ENCODE measurements at regions not wholly inside any gene's neighbourhood (a gene's known extent, or its start where the extent isn't known, plus 50 kb on each side); places are given as distances from the start of the nearest gene placed in this dataset.

DNA sequence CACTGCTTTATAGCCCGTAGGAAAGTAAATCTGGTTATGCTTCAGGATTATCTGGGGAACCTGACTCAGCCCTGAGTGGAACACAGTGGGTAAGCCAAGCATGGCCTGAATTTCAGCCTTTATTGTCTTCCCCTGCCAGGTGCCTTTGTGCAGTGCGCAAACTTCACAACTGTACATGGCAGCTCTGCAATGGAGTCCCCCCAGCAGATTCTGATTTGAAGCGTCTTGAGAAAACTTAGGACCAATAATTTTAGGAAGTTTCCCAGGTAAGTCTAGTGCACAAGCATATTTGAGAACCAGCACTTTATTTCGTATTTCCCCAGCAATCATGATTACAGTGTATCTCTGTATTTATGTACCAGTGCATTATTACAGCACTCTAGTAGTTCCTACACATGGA, 112.1 kb upstream of the ARL4C start:
- Histone ChIP-seq H2AFZ (ENCODE audit: low read depth, low read length) (no peak overlapping the region), H4K20me1 (ENCODE audit: insufficient read depth, low read length) (no peaks in the 10 kb centered on the region), H3K4me3 (ENCODE audit: low read depth in 1 of 2, low read length in 2 of 2) (no peak overlapping the region), H3K27ac (ENCODE audit: low read length) (no peak overlapping the region), H3K9me3 (ENCODE audit: insufficient read depth, low read length, severe bottlenecking) (no peaks in the 10 kb centered on the region), H3K27me3 (ENCODE audit: insufficient read depth, low read length, poor library complexity) (peaks cover 3% of the 10 kb centered on the region), H3K9ac (ENCODE audit: low read depth, low read length) (no peak overlapping the region), H3K36me3 (ENCODE audit: insufficient read depth, low read length) (no peaks in the 10 kb centered on the region), H3K79me2 (ENCODE audit: insufficient read depth, low read length) (no peaks in the 10 kb centered on the region), H3K4me1 (ENCODE audit: insufficient read depth, low read length) (no peaks in the 10 kb centered on the region), H3K4me2 (ENCODE audit: insufficient read depth, low read length) (no peak overlapping the region)
- ATAC-seq (ENCODE audit: insufficient read depth, low read depth) (no peak), DNase-seq (no peak)
- TF ChIP-seq EZH2 (IDR thresholded peaks at IDR 0.05; ENCODE audit: borderline replicate concordance, low read depth, low read length, severe bottlenecking) = no peak
- TF ChIP-seq, protein P1, sequence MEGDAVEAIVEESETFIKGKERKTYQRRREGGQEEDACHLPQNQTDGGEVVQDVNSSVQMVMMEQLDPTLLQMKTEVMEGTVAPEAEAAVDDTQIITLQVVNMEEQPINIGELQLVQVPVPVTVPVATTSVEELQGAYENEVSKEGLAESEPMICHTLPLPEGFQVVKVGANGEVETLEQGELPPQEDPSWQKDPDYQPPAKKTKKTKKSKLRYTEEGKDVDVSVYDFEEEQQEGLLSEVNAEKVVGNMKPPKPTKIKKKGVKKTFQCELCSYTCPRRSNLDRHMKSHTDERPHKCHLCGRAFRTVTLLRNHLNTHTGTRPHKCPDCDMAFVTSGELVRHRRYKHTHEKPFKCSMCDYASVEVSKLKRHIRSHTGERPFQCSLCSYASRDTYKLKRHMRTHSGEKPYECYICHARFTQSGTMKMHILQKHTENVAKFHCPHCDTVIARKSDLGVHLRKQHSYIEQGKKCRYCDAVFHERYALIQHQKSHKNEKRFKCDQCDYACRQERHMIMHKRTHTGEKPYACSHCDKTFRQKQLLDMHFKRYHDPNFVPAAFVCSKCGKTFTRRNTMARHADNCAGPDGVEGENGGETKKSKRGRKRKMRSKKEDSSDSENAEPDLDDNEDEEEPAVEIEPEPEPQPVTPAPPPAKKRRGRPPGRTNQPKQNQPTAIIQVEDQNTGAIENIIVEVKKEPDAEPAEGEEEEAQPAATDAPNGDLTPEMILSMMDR (IDR thresholded peaks at IDR 0.05; ENCODE audit: borderline replicate concordance, extremely low read depth, low read length, poor library complexity, severe bottlenecking) = no peak

DNA sequence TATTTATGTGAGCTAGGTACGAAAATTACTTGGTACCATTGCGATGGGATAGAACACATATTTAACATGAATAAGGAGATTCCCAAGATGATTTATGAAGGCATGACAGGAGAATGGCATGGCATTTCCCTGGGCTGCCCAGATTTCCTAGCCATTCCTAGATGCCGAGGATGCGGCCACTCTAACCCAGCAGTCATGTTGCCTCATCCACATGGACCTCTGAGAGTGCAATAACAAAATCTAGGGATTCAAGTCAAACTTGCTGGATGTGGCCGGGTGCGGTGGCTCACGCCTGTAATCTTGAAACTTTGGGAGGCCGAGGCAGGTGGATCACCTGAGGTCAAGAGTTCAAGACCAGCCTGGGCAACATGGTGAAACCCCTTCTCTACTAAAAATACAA, 110.8 kb upstream of the ARL4C start:
- H3K4me3 ChIP-seq (ENCODE audit: low read depth in 1 of 2, low read length in 2 of 2) = no peak overlapping the region
- TF ChIP-seq EZH2 (IDR thresholded peaks at IDR 0.05; ENCODE audit: borderline replicate concordance, low read depth, low read length, severe bottlenecking) = no peak
- H3K4me1 ChIP-seq (ENCODE audit: insufficient read depth, low read length) = no peaks in the 10 kb centered on the region
- H3K79me2 ChIP-seq (ENCODE audit: insufficient read depth, low read length) = no peaks in the 10 kb centered on the region
- no peaks in the 10 kb centered on the region for H3K36me3 ChIP-seq (ENCODE audit: insufficient read depth, low read length)
- DNase-seq = no peak
- H3K9me3 ChIP-seq (ENCODE audit: insufficient read depth, low read length, severe bottlenecking) = no peaks in the 10 kb centered on the region
- no peaks in the 10 kb centered on the region for H4K20me1 ChIP-seq (ENCODE audit: insufficient read depth, low read length)
- no peak overlapping the region for H3K4me2 ChIP-seq (ENCODE audit: insufficient read depth, low read length)
- H2AFZ ChIP-seq (ENCODE audit: low read depth, low read length) = no peak overlapping the region
- H3K27ac ChIP-seq (ENCODE audit: low read length) = no peak overlapping the region
- ATAC-seq (ENCODE audit: insufficient read depth, low read depth) = no peak
- H3K9ac ChIP-seq (ENCODE audit: low read depth, low read length) = no peak overlapping the region
- H3K27me3 ChIP-seq (ENCODE audit: insufficient read depth, low read length, poor library complexity) = peaks cover 3% of the 10 kb centered on the region

DNA sequence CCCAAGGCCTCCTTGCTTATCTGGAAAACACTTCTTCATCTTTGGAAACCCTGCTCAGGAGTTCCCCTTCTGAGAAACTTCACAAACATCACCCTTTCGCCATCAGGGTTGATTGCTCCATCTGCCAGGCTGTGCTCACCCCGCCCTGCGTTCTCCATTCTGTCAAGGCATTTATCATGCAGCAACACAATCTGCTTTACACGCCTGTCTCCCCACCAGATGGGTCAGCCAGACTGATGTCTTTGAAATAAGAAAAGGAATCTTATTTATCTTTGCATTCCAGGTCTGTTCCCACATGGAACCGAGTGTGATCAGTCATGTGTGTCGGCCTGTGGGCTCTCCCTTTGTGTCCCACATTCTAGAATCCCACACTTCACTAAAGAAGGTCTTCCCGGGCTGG, 110.0 kb upstream of the ARL4C start:
- no peak overlapping the region for H2AFZ ChIP-seq (ENCODE audit: low read depth, low read length)
- no peak for DNase-seq
- H3K4me2 ChIP-seq (ENCODE audit: insufficient read depth, low read length) = no peak overlapping the region
- no peak overlapping the region for H3K27ac ChIP-seq (ENCODE audit: low read length)
- TF ChIP-seq, protein P1 (IDR thresholded peaks at IDR 0.05; ENCODE audit: borderline replicate concordance, extremely low read depth, low read length, poor library complexity, severe bottlenecking) = no peak
- no peak for TF ChIP-seq EZH2 (IDR thresholded peaks at IDR 0.05; ENCODE audit: borderline replicate concordance, low read depth, low read length, severe bottlenecking)
- H3K4me3 ChIP-seq (ENCODE audit: low read depth in 1 of 2, low read length in 2 of 2) = no peak overlapping the region
- no peaks in the 10 kb centered on the region for H3K9me3 ChIP-seq (ENCODE audit: insufficient read depth, low read length, severe bottlenecking)
- ATAC-seq (ENCODE audit: insufficient read depth, low read depth) = no peak
- no peaks in the 10 kb centered on the region for H3K4me1 ChIP-seq (ENCODE audit: insufficient read depth, low read length)
- H3K9ac ChIP-seq (ENCODE audit: low read depth, low read length) = no peak overlapping the region
- H4K20me1 ChIP-seq (ENCODE audit: insufficient read depth, low read length) = no peaks in the 10 kb centered on the region
- peaks cover 3% of the 10 kb centered on the region for H3K27me3 ChIP-seq (ENCODE audit: insufficient read depth, low read length, poor library complexity)
- H3K79me2 ChIP-seq (ENCODE audit: insufficient read depth, low read length) = no peaks in the 10 kb centered on the region
- H3K36me3 ChIP-seq (ENCODE audit: insufficient read depth, low read length) = no peaks in the 10 kb centered on the region

DNA sequence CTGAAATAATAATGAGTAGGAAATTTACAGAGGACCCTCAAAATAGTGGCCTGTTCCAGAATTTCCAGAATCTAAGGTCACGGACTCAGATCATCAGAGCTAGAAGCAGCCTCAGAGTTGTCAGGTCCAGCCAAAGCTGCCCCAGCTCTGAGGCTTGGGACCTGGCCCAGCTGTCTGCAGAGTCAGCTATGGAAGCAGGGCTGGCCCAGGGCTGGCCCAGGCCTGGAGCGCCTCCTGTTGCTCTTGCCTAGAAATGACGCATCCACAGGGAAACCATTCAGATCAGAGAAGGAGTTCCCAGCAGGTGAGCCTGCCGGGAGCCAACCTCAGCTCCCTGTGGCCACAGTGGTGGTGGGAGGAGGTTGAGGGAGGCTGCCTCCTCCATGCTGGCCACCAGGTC, 106.7 kb upstream of the ARL4C start:
- Histone ChIP-seq H3K79me2 (ENCODE audit: insufficient read depth, low read length) (no peaks in the 10 kb centered on the region), H3K4me3 (ENCODE audit: low read depth in 1 of 2, low read length in 2 of 2) (no peak overlapping the region), H3K27ac (ENCODE audit: low read length) (no peak overlapping the region), H3K27me3 (ENCODE audit: insufficient read depth, low read length, poor library complexity) (no peaks in the 10 kb centered on the region), H3K4me2 (ENCODE audit: insufficient read depth, low read length) (no peak overlapping the region), H4K20me1 (ENCODE audit: insufficient read depth, low read length) (no peaks in the 10 kb centered on the region), H3K9ac (ENCODE audit: low read depth, low read length) (no peak overlapping the region), H3K9me3 (ENCODE audit: insufficient read depth, low read length, severe bottlenecking) (no peaks in the 10 kb centered on the region), H3K4me1 (ENCODE audit: insufficient read depth, low read length) (no peaks in the 10 kb centered on the region), H3K36me3 (ENCODE audit: insufficient read depth, low read length) (no peaks in the 10 kb centered on the region), H2AFZ (ENCODE audit: low read depth, low read length) (no peak overlapping the region)
- ATAC-seq (ENCODE audit: insufficient read depth, low read depth) (no peak), DNase-seq (no peak)
- TF ChIP-seq, protein P1 (IDR thresholded peaks at IDR 0.05; ENCODE audit: borderline replicate concordance, extremely low read depth, low read length, poor library complexity, severe bottlenecking) = peak; percentile 32
- TF ChIP-seq EZH2 (IDR thresholded peaks at IDR 0.05; ENCODE audit: borderline replicate concordance, low read depth, low read length, severe bottlenecking) = no peak

Data from DND-41 (cell line).